ENCODE measurements at regions not wholly inside any gene's neighbourhood (a gene's known extent, or its start where the extent isn't known, plus 50 kb on each side); places are given as distances from the start of the nearest gene placed in this dataset.

GRCh38 chr9:742104-742503, 99.4 kb upstream of the DMRT1 start:
- peaks cover 0 to 39% (median 19%) of the 10 kb centered on the region in 4 experiments; a peak in 6 of 8 replicates for H3K36me3 ChIP-seq (ENCODE audit: control insufficient read depth in 2 of 4, insufficient read depth in 4 of 4, low read length in 3 of 4)
- no peak overlapping the region for H4K91ac ChIP-seq (replicated peaks; ENCODE audit: insufficient read length, low read length)
- H3K14ac ChIP-seq (ENCODE audit: insufficient read length) = no peak overlapping the region
- FAIRE-seq (no peak), DNase-seq (ENCODE audit: low read depth in 1 of 2, low spot score in 2 of 2) (no peak)
- H3K27ac ChIP-seq (ENCODE audit: low read depth, low read length) = no peak overlapping the region
- no peak overlapping the region for H3K4me3 ChIP-seq (ENCODE audit: extremely low read depth in 1 of 4, insufficient read depth in 2 of 4, low read depth in 3 of 4, low read length in 4 of 4)
- no peaks in the 10 kb centered on the region for H3K79me1 ChIP-seq (ENCODE audit: low read depth, low read length)
- H3K4me1 ChIP-seq (replicated peaks in 1 of 4; ENCODE audit: control insufficient read depth in 3 of 4, insufficient read depth in 4 of 4, low read length in 3 of 4) = peaks cover 0 to 7% (median 0%) of the 10 kb centered on the region in 4 experiments; a peak in 2 of 7 replicates
- H4K8ac ChIP-seq (ENCODE audit: extremely low read depth, insufficient read depth, low read length) = no peak overlapping the region
- no peak overlapping the region for H3K23ac ChIP-seq (ENCODE audit: insufficient read length)
- no peak overlapping the region for H3K9ac ChIP-seq (replicated peaks in 1 of 4; ENCODE audit: extremely low read depth in 1 of 4, low read depth in 3 of 4, low read length in 3 of 4)
- no peak overlapping the region for H3K4ac ChIP-seq (replicated peaks; ENCODE audit: insufficient read length, low read depth, low read length)
- H2BK12ac ChIP-seq (ENCODE audit: low read depth, low read length) = no peak overlapping the region
- no peaks in the 10 kb centered on the region for H3K23me2 ChIP-seq (ENCODE audit: low read depth, low read length)
- no peak overlapping the region for H2AFZ ChIP-seq (ENCODE audit: low read length)
- H2BK120ac ChIP-seq (replicated peaks; ENCODE audit: low read depth, low read length) = no peak overlapping the region
- 92% methylated on average over 16 of the region's 16 CpGs; no CpG with 5 or more reads in 1 of the 2 experiments for WGBS, 2 experiments (ENCODE audit: extremely low coverage in 1 of 2, insufficient coverage in 1 of 2, insufficient read length in 1 of 2, insufficient replicate concordance in 2 of 2, low coverage in 1 of 2, low lambda C conversion rate in 2 of 2, missing lambda C conversion rate in 1 of 2)
- H3K27me3 ChIP-seq (replicated peaks in 1 of 4; ENCODE audit: control insufficient read depth in 3 of 4, extremely low read depth in 1 of 4, insufficient read depth in 3 of 4, low read length in 3 of 4) = no peaks in the 10 kb centered on the region
- CTCF ChIA-PET (ENCODE audit: partially characterized antibody) = interaction anchor here (1.1 to 1.9 kb wide), 4 partner anchors 15 to 268 kb away, joined by 3 to 6 read pairs (median 4); no protein-coding TSS in a partner anchor
- H2BK15ac ChIP-seq (ENCODE audit: low read length) = no peak overlapping the region
- H4K5ac ChIP-seq (ENCODE audit: insufficient read length, low read depth, low read length) = no peak overlapping the region
- no peak overlapping the region for H2BK20ac ChIP-seq (ENCODE audit: low read length)
- H4K20me1 ChIP-seq (replicated peaks in 1 of 2; ENCODE audit: control insufficient read depth in 1 of 2, insufficient read depth in 2 of 2, low read length in 2 of 2) = no peaks in the 10 kb centered on the region
- H2BK5ac ChIP-seq (ENCODE audit: low read depth, low read length) = no peak overlapping the region; the same call in 1 of the 2 replicates
- no peak overlapping the region for H3K4me2 ChIP-seq (ENCODE audit: insufficient read depth in 1 of 2, low read depth in 2 of 2, low read length in 2 of 2)
- no peak overlapping the region for H3K56ac ChIP-seq (replicated peaks; ENCODE audit: insufficient read length, low read depth, low read length)
- POLR2A ChIA-PET (ENCODE audit: partially characterized antibody) = no interaction called here
- no peak overlapping the region for H2AK5ac ChIP-seq (ENCODE audit: low read depth, low read length)
- no peaks in the 10 kb centered on the region for H3K79me2 ChIP-seq (ENCODE audit: control insufficient read depth in 1 of 2, insufficient read depth in 2 of 2, low read length in 2 of 2)
- no peaks in the 10 kb centered on the region for H3K9me3 ChIP-seq (ENCODE audit: insufficient read depth in 2 of 2, low read depth in 1 of 2, low read length in 1 of 2)
- no peak overlapping the region for H3K18ac ChIP-seq (ENCODE audit: extremely low read depth, low read length)
- TF ChIP-seq SP2 (IDR thresholded peaks at IDR 0.05; ENCODE audit: low read length) (no peak), TCF12 (IDR thresholded peaks at IDR 0.05; ENCODE audit: low read depth, low read length) (no peak), CHD2 (IDR thresholded peaks at IDR 0.05; ENCODE audit: low read length) (no peak), SIN3A (conservative IDR thresholded peaks at IDR 0.05 in 1 of 2, IDR thresholded peaks at IDR 0.05 in 1 of 2; ENCODE audit: low read depth in 1 of 2, low read length in 2 of 2) (no peak), HDAC6 (IDR thresholded peaks at IDR 0.05; ENCODE audit: low read depth, low read length) (no peak), CTBP2 (IDR thresholded peaks at IDR 0.05; ENCODE audit: borderline replicate concordance, insufficient read depth, insufficient read length, low read length) (no peak), RNF2 (IDR thresholded peaks at IDR 0.05; ENCODE audit: borderline replicate concordance, low read depth, low read length, missing control alignments, poor library complexity, severe bottlenecking) (no peak), SUZ12 (IDR thresholded peaks at IDR 0.05; ENCODE audit: low read length) (no peak), GABPA (IDR thresholded peaks at IDR 0.05; ENCODE audit: borderline replicate concordance, insufficient read depth, low read length) (no peak), CBX8 (IDR thresholded peaks at IDR 0.05; ENCODE audit: borderline replicate concordance, low read depth, low read length) (no peak), NRF1 (IDR thresholded peaks at IDR 0.05; ENCODE audit: low read depth, low read length) (no peak), RFX5 (IDR thresholded peaks at IDR 0.05; ENCODE audit: borderline replicate concordance, low read depth, low read length) (no peak), SIRT6 (IDR thresholded peaks at IDR 0.05; ENCODE audit: low read length) (no peak), ATF3 (IDR thresholded peaks at IDR 0.05; ENCODE audit: insufficient read depth, low read depth, low read length) (no peak)

Data from H1 (cell line).